ENCODE measurements at regions not wholly inside any gene's neighbourhood (a gene's known extent, or its start where the extent isn't known, plus 50 kb on each side); places are given as distances from the start of the nearest gene placed in this dataset.

- no peak for TF ChIP-seq CTCF (IDR thresholded peaks at IDR 0.05)
Measured at GRCh38 chr16:63223851-63224250, 1187.6 kb upstream of the CDH8 start.

- TF ChIP-seq CTCF (IDR thresholded peaks at IDR 0.05) = no peak
Measured at GRCh38 chr16:63216696-63217423, 1180.6 kb upstream of the CDH8 start.

- TF ChIP-seq CTCF (IDR thresholded peaks at IDR 0.05) = no peak
Measured at GRCh38 chr16:63201851-63202250, 1165.6 kb upstream of the CDH8 start.

DNA sequence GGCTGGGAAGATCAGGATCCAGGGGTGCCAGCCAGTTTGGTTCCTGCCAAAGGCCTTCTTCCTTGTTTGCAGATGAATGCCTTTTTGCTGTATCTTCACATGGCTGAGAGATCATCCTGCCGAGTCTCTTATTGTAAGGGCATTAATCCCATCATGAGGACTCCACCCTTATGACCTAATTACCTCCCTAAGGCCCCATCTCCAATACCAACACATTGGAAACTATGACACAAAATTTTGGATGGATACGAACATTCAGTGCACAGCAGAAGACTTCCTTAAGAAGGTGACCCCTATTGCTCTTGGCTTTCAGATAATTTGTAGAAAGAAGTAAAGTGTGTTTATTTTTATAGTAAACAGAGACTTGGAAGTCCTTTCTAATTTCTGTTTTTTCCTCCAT, 1164.7 kb upstream of the CDH8 start:
- TF ChIP-seq CTCF (IDR thresholded peaks at IDR 0.05) = no peak

DNA sequence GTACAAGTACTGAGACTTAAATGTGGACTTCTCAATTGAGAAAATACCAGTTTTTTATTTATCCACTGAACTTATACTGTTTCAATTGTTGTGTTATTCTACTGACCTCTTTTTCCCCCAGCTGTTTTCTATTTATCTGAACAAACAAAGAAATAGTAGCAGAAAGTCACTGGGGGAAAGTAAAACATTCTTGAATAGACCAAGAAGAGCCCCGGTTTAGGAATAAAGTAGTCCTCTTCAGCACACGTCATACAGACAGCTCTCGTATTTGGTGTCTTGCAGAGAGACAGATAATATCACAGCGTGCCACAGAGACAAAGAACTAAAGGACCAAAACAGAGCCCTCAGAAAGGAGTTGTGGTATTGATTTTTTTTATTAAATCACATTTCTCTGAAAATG, 1159.1 kb upstream of the CDH8 start:
- no peak for TF ChIP-seq CTCF (IDR thresholded peaks at IDR 0.05)

DNA sequence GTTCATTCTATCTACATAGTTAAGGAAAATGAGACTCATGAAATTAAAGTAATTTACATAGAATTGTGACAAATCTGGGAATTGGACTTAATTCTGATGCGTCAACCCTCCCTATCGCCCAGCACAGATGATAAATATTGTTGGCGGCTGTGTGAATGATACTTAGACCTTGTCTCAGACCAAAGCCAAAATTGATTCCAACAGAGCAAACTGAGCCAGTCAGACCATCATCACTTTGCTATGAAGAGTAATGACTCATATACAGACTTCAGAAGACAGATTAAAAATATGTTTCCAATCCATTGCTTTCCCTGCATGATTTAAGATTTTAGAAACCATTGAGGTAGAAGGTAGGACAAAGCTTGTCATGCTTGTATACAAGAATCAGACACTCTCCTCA, 1156.7 kb upstream of the CDH8 start:
- TF ChIP-seq CTCF (IDR thresholded peaks at IDR 0.05) = no peak

GRCh38 chr16:63188086-63188771, 1152.0 kb upstream of the CDH8 start:
- no peak for TF ChIP-seq CTCF (IDR thresholded peaks at IDR 0.05)
